Left ventricle myocardium inferior (tissue), 1 donor: ENCODE measurements at regions not wholly inside any gene's neighbourhood (a gene's known extent, or its start where the extent isn't known, plus 50 kb on each side); places are given as distances from the start of the nearest gene placed in this dataset.

Experiments
- DNase-seq: peaks from one replicate; pipeline ENCODE4 v3.0.0-alpha.2; 2020
- H3K27ac ChIP-seq: fragments of 200-600 bp; replicated peaks from 2 replicates; pipeline ENCODE4 v1.8.0; 2021
- H3K27me3 ChIP-seq: fragments of 200-600 bp; 2 replicates; pipeline ENCODE4 v1.8.0; 2021; ENCODE audit warnings: low read depth
- H3K36me3 ChIP-seq: fragments of 200-600 bp; 2 replicates; pipeline ENCODE4 v1.8.0; 2021
- H3K4me1 ChIP-seq: fragments of 200-600 bp; 2 replicates; pipeline ENCODE4 v1.8.0; 2021
- H3K4me3 ChIP-seq: fragments of 200-600 bp; 2 replicates; pipeline ENCODE4 v1.8.0; 2021; ENCODE audit warnings: mild to moderate bottlenecking, moderate library complexity
- H3K9me3 ChIP-seq: fragments of 200-600 bp; replicated peaks from 2 replicates; pipeline ENCODE4 v1.8.0; 2021
- CTCF ChIP-seq: fragments of 200-600 bp; IDR thresholded peaks from 2 replicates; pipeline ENCODE4 v1.8.0; 2021; ENCODE audit warnings: antibody characterized with exemption, mild to moderate bottlenecking, borderline replicate concordance
- intact Hi-C: fragments of 100-400 bp; cut with micrococcal nuclease; formaldehyde crosslinking; loops from one replicate; pipeline ENCODE4 v1.11.0; 2022
- donor health status: DM: no; HTN: yes; CAD: no; lungs with severe emphysema.

- Histone ChIP-seq H3K4me1 (no peaks in the 10 kb centered on the region), H3K27me3 (peaks cover 5% of the 10 kb centered on the region), H3K4me3 (no peak overlapping the region), H3K36me3 (no peaks in the 10 kb centered on the region), H3K9me3 (no peaks in the 10 kb centered on the region), H3K27ac (no peak overlapping the region)
- intact Hi-C loops: no loop called here
- no peak for DNase-seq
- TF ChIP-seq CTCF: no peak
Observed at GRCh38 chr6:44705596-44705995, 318.1 kb downstream of the CDC5L start.

GRCh38 chr6:44706011-44706410 lies 318.5 kb downstream of the CDC5L start:
- no peaks in the 10 kb centered on the region for H3K36me3 ChIP-seq
- intact Hi-C loops: no loop called here
- TF ChIP-seq CTCF: no peak
- H3K27ac ChIP-seq: no peak overlapping the region
- DNase-seq: no peak
- H3K9me3 ChIP-seq: no peaks in the 10 kb centered on the region
- H3K27me3 ChIP-seq: peaks cover 5% of the 10 kb centered on the region
- no peak overlapping the region for H3K4me3 ChIP-seq
- H3K4me1 ChIP-seq: no peaks in the 10 kb centered on the region

GRCh38 chr6:44708208-44708607 lies 320.7 kb downstream of the CDC5L start:
- Histone ChIP-seq H3K27me3 (peaks cover 5% of the 10 kb centered on the region), H3K4me1 (no peaks in the 10 kb centered on the region), H3K4me3 (no peak overlapping the region), H3K9me3 (no peaks in the 10 kb centered on the region), H3K36me3 (no peaks in the 10 kb centered on the region), H3K27ac (no peak overlapping the region)
- no peak for TF ChIP-seq CTCF
- no peak for DNase-seq
- intact Hi-C loops: no loop called here

GRCh38 chr6:44712353-44713111 lies 325.0 kb downstream of the CDC5L start:
- TF ChIP-seq CTCF: no peak
- peaks cover 25% of the 10 kb centered on the region for H3K27me3 ChIP-seq

GRCh38 chr6:44715188-44715587 lies 327.7 kb downstream of the CDC5L start:
- no peaks in the 10 kb centered on the region for H3K36me3 ChIP-seq
- intact Hi-C loops: no loop called here
- no peaks in the 10 kb centered on the region for H3K9me3 ChIP-seq
- H3K4me3 ChIP-seq: no peak overlapping the region
- no peaks in the 10 kb centered on the region for H3K4me1 ChIP-seq
- no peak for TF ChIP-seq CTCF
- H3K27me3 ChIP-seq: peaks cover 36% of the 10 kb centered on the region
- H3K27ac ChIP-seq: no peak overlapping the region
- no peak for DNase-seq

More at GRCh38 chr6:44712353-44713111, 325.0 kb downstream of the CDC5L start:
- Histone ChIP-seq H3K4me1 (no peaks in the 10 kb centered on the region), H3K4me3 (no peak overlapping the region), H3K9me3 (no peaks in the 10 kb centered on the region), H3K36me3 (no peaks in the 10 kb centered on the region), H3K27ac (no peak overlapping the region)
- DNase-seq: no peak
- intact Hi-C loops: no loop called here
